ENCODE measurements at regions not wholly inside any gene's neighbourhood (a gene's known extent, or its start where the extent isn't known, plus 50 kb on each side); places are given as distances from the start of the nearest gene placed in this dataset.

DNA sequence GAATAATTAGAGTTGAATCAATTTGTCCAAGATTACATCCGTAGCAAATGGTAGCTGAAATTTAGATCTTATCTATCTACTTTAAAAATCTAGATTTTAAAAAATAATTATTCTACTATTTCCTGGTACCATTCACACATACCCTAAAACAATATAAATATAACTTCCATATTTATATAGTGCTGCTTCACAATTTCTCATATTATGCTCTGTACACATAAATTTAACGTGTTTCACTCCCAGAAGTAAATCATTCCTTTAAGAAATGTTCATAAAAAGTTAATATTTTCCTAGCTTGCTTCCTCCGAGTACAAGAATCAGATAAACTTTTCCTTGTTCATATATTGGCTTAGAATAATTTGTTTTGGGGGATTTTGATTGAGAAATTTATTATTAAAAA is 857.0 kb upstream of the SPRY2 start:
- Histone ChIP-seq H2BK15ac (ENCODE audit: low read length) (no peak overlapping the region), H2BK120ac (ENCODE audit: low read depth, low read length) (no peak overlapping the region), H3K27me3 (ENCODE audit: control insufficient read depth in 3 of 3, insufficient read depth in 3 of 3, low read depth in 1 of 3, low read length in 3 of 3) (no peaks in the 10 kb centered on the region), H3K14ac (ENCODE audit: low read length) (no peak overlapping the region), H3K4me1 (ENCODE audit: control insufficient read depth in 2 of 2, insufficient read depth in 1 of 2, low read depth in 1 of 2, low read length in 2 of 2) (no peaks in the 10 kb centered on the region), H3K36me3 (replicated peaks in 1 of 2; ENCODE audit: control insufficient read depth in 2 of 2, insufficient read depth in 2 of 2, low read length in 2 of 2) (no peaks in the 10 kb centered on the region), H3K4ac (ENCODE audit: low read length) (no peak overlapping the region), H2AK5ac (ENCODE audit: low read depth, low read length) (no peak overlapping the region), H3K4me3 (ENCODE audit: low read length in 2 of 2) (no peak overlapping the region), H2AFZ (ENCODE audit: low read length) (no peak overlapping the region), H3K9ac (ENCODE audit: low read depth, low read length, poor library complexity) (no peak overlapping the region), H3K23ac (ENCODE audit: low read depth, low read length, poor library complexity) (no peak overlapping the region), H4K91ac (ENCODE audit: low read depth, low read length, poor library complexity) (no peak overlapping the region), H2BK12ac (ENCODE audit: low read length) (no peak overlapping the region), H3K9me3 (replicated peaks in 1 of 2; ENCODE audit: control insufficient read depth in 2 of 2, insufficient read depth in 1 of 2, low read depth in 1 of 2, low read length in 2 of 2) (peaks cover 0 to 2% of the 10 kb centered on the region in 2 donors), H4K8ac (ENCODE audit: low read depth, low read length) (no peak overlapping the region), H3K27ac (replicated peaks; ENCODE audit: low read length) (no peak overlapping the region), H2BK5ac (ENCODE audit: low read length) (no peak overlapping the region), H3K79me1 (ENCODE audit: low read depth, low read length) (no peaks in the 10 kb centered on the region), H3K18ac (ENCODE audit: low read length) (no peak overlapping the region), H3K4me2 (ENCODE audit: insufficient read depth, low read length, poor library complexity, severe bottlenecking) (no peak overlapping the region)
- no CpG with 5 or more reads among the region's 3 CpGs for WGBS, 2 donors (ENCODE audit: extremely low coverage in 2 of 2, insufficient read length in 2 of 2, insufficient replicate concordance in 1 of 2)
- no peak for DNase-seq (ENCODE audit: low spot score)

GRCh38 chr13:81197483-81197882 is 856.6 kb upstream of the SPRY2 start:
- H3K27me3 ChIP-seq (ENCODE audit: control insufficient read depth in 3 of 3, insufficient read depth in 3 of 3, low read depth in 1 of 3, low read length in 3 of 3): no peaks in the 10 kb centered on the region
- no peak overlapping the region for H2BK15ac ChIP-seq (ENCODE audit: low read length)
- H2AK5ac ChIP-seq (ENCODE audit: low read depth, low read length): no peak overlapping the region
- H3K4me2 ChIP-seq (ENCODE audit: insufficient read depth, low read length, poor library complexity, severe bottlenecking): no peak overlapping the region
- H2BK5ac ChIP-seq (ENCODE audit: low read length): no peak overlapping the region
- no peak overlapping the region for H3K14ac ChIP-seq (ENCODE audit: low read length)
- no CpG with 5 or more reads among the region's 1 CpG for WGBS, 2 donors (ENCODE audit: extremely low coverage in 2 of 2, insufficient read length in 2 of 2, insufficient replicate concordance in 1 of 2)
- no peak overlapping the region for H3K18ac ChIP-seq (ENCODE audit: low read length)
- no peaks in the 10 kb centered on the region for H3K4me1 ChIP-seq (ENCODE audit: control insufficient read depth in 2 of 2, insufficient read depth in 1 of 2, low read depth in 1 of 2, low read length in 2 of 2)
- H4K8ac ChIP-seq (ENCODE audit: low read depth, low read length): no peak overlapping the region
- no peak overlapping the region for H3K23ac ChIP-seq (ENCODE audit: low read depth, low read length, poor library complexity)
- DNase-seq (ENCODE audit: low spot score): no peak
- no peak overlapping the region for H3K9ac ChIP-seq (ENCODE audit: low read depth, low read length, poor library complexity)
- H3K36me3 ChIP-seq (replicated peaks in 1 of 2; ENCODE audit: control insufficient read depth in 2 of 2, insufficient read depth in 2 of 2, low read length in 2 of 2): no peaks in the 10 kb centered on the region
- H2AFZ ChIP-seq (ENCODE audit: low read length): no peak overlapping the region
- no peak overlapping the region for H4K91ac ChIP-seq (ENCODE audit: low read depth, low read length, poor library complexity)
- no peak overlapping the region for H3K27ac ChIP-seq (replicated peaks; ENCODE audit: low read length)
- no peak overlapping the region for H3K4ac ChIP-seq (ENCODE audit: low read length)
- no peak overlapping the region for H2BK12ac ChIP-seq (ENCODE audit: low read length)
- no peak overlapping the region for H2BK120ac ChIP-seq (ENCODE audit: low read depth, low read length)
- no peak overlapping the region for H3K4me3 ChIP-seq (ENCODE audit: low read length in 2 of 2)
- H3K79me1 ChIP-seq (ENCODE audit: low read depth, low read length): no peaks in the 10 kb centered on the region
- H3K9me3 ChIP-seq (replicated peaks in 1 of 2; ENCODE audit: control insufficient read depth in 2 of 2, insufficient read depth in 1 of 2, low read depth in 1 of 2, low read length in 2 of 2): peaks cover 0 to 2% of the 10 kb centered on the region in 2 donors

DNA sequence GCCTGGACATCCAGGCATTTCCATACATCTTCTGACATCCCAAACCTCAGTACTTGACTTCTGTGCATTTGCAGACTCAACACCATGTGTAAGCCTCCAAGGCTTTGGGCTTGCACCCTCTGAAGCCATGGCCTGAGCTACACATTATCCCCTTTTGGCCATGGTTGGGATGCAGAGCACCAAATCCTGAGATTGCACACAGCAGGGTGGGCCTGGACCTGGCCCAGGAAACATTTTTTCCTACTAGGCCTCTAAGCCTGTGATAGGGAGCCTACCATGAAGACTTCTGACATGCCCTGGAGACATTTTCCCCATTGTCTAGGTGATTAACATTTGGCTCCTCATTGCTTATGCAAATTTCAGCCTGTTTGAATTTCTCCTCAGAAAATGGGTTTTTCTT is 853.4 kb upstream of the SPRY2 start:
- Histone ChIP-seq H3K4me1 (ENCODE audit: control insufficient read depth in 2 of 2, insufficient read depth in 1 of 2, low read depth in 1 of 2, low read length in 2 of 2) (no peaks in the 10 kb centered on the region), H3K9ac (ENCODE audit: low read depth, low read length, poor library complexity) (no peak overlapping the region), H3K27me3 (ENCODE audit: control insufficient read depth in 3 of 3, insufficient read depth in 3 of 3, low read depth in 1 of 3, low read length in 3 of 3) (no peaks in the 10 kb centered on the region), H2BK15ac (ENCODE audit: low read length) (no peak overlapping the region), H3K79me1 (ENCODE audit: low read depth, low read length) (no peaks in the 10 kb centered on the region), H2AK5ac (ENCODE audit: low read depth, low read length) (no peak overlapping the region), H3K4me2 (ENCODE audit: insufficient read depth, low read length, poor library complexity, severe bottlenecking) (no peak overlapping the region), H3K18ac (ENCODE audit: low read length) (no peak overlapping the region), H3K14ac (ENCODE audit: low read length) (no peak overlapping the region), H3K36me3 (replicated peaks in 1 of 2; ENCODE audit: control insufficient read depth in 2 of 2, insufficient read depth in 2 of 2, low read length in 2 of 2) (no peaks in the 10 kb centered on the region), H3K4me3 (ENCODE audit: low read length in 2 of 2) (no peak overlapping the region), H3K9me3 (replicated peaks in 1 of 2; ENCODE audit: control insufficient read depth in 2 of 2, insufficient read depth in 1 of 2, low read depth in 1 of 2, low read length in 2 of 2) (peaks cover 0 to 2% of the 10 kb centered on the region in 2 donors), H3K4ac (ENCODE audit: low read length) (no peak overlapping the region), H4K8ac (ENCODE audit: low read depth, low read length) (no peak overlapping the region), H3K27ac (replicated peaks; ENCODE audit: low read length) (no peak overlapping the region), H2BK120ac (ENCODE audit: low read depth, low read length) (no peak overlapping the region), H2BK5ac (ENCODE audit: low read length) (no peak overlapping the region), H2AFZ (ENCODE audit: low read length) (no peak overlapping the region), H2BK12ac (ENCODE audit: low read length) (no peak overlapping the region), H4K91ac (ENCODE audit: low read depth, low read length, poor library complexity) (no peak overlapping the region), H3K23ac (ENCODE audit: low read depth, low read length, poor library complexity) (no peak overlapping the region)
- DNase-seq (ENCODE audit: low spot score): no peak

DNA sequence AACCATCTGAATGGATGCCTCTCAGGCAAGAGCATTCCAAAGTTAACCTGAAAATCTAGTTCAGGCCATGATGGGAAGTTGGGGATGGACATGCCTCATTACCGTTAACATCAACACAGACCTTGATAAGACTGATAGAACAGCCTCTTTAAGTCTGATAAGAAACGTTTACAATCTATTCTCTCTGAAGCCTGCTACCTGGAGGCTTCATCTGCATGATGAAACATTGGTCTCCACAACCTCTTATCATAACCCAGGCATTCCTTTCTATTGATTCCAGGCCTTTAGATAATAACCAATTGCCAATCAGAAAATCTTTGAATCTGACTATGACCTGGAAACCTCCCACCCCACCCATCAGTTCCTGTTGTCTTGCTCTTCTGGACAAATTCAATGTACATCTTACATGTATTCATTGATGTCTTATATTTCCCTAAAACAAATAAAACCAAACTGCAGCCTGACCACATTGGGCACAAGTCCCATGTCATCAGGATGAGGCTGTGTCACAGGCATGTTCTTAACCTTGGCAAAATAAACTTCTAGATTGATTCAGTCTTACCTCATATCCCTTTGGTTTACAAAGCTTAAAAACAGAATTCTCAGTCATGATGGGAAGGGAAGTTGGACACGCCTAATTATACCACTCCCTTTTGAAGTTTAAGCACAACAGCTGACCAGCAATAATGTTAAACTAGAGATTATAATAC is 843.8 kb upstream of the SPRY2 start:
- Histone ChIP-seq H3K4me2 (ENCODE audit: insufficient read depth, low read length, poor library complexity, severe bottlenecking) (no peak overlapping the region), H3K27me3 (ENCODE audit: control insufficient read depth in 3 of 3, insufficient read depth in 3 of 3, low read depth in 1 of 3, low read length in 3 of 3) (no peaks in the 10 kb centered on the region), H2BK15ac (ENCODE audit: low read length) (no peak overlapping the region), H3K79me1 (ENCODE audit: low read depth, low read length) (no peaks in the 10 kb centered on the region), H3K27ac (replicated peaks; ENCODE audit: low read length) (no peak overlapping the region), H2BK5ac (ENCODE audit: low read length) (no peak overlapping the region), H4K8ac (ENCODE audit: low read depth, low read length) (no peak overlapping the region), H3K4ac (ENCODE audit: low read length) (no peak overlapping the region), H4K91ac (ENCODE audit: low read depth, low read length, poor library complexity) (no peak overlapping the region), H3K18ac (ENCODE audit: low read length) (no peak overlapping the region), H2BK120ac (ENCODE audit: low read depth, low read length) (no peak overlapping the region), H3K9ac (ENCODE audit: low read depth, low read length, poor library complexity) (no peak overlapping the region), H2AFZ (ENCODE audit: low read length) (no peak overlapping the region), H3K9me3 (replicated peaks in 1 of 2; ENCODE audit: control insufficient read depth in 2 of 2, insufficient read depth in 1 of 2, low read depth in 1 of 2, low read length in 2 of 2) (no peaks in the 10 kb centered on the region), H3K4me3 (ENCODE audit: low read length in 2 of 2) (no peak overlapping the region), H2BK12ac (ENCODE audit: low read length) (no peak overlapping the region), H3K14ac (ENCODE audit: low read length) (no peak overlapping the region), H2AK5ac (ENCODE audit: low read depth, low read length) (no peak overlapping the region), H3K23ac (ENCODE audit: low read depth, low read length, poor library complexity) (no peak overlapping the region), H3K36me3 (replicated peaks in 1 of 2; ENCODE audit: control insufficient read depth in 2 of 2, insufficient read depth in 2 of 2, low read length in 2 of 2) (no peaks in the 10 kb centered on the region), H3K4me1 (ENCODE audit: control insufficient read depth in 2 of 2, insufficient read depth in 1 of 2, low read depth in 1 of 2, low read length in 2 of 2) (no peaks in the 10 kb centered on the region)
- no CpG with 5 or more reads among the region's 3 CpGs for WGBS, 2 donors (ENCODE audit: extremely low coverage in 2 of 2, insufficient read length in 2 of 2, insufficient replicate concordance in 1 of 2)
- DNase-seq (ENCODE audit: low spot score): no peak

All from neuronal stem cell (in vitro differentiated cells).